ENCODE measurements at regions not wholly inside any gene's neighbourhood (a gene's known extent, or its start where the extent isn't known, plus 50 kb on each side); places are given as distances from the start of the nearest gene placed in this dataset.
"Not testable (repeated sequence)": the region's sequence is repeated elsewhere in the genome, so short reads cannot be mapped to it uniquely, and the experiment has no call there.

GRCh38 chr1:224815647-224816046, 113.8 kb upstream of the DNAH14 start:
- no peak for ATAC-seq
- Histone ChIP-seq H3K4me3 (no peak overlapping the region), H3K36me3 (no peaks in the 10 kb centered on the region), H3K4me1 (no peaks in the 10 kb centered on the region), H3K27me3 (no peaks in the 10 kb centered on the region), H3K9me3 (no peaks in the 10 kb centered on the region), H3K27ac (no peak overlapping the region)
- no peak for TF ChIP-seq CTCF (IDR thresholded peaks at IDR 0.05)
- intact Hi-C loops (cut with DNase I): no loop called here
- no peak for DNase-seq

GRCh38 chr1:224816062-224816461, 113.4 kb upstream of the DNAH14 start:
- no peak overlapping the region for H3K27ac ChIP-seq
- no peaks in the 10 kb centered on the region for H3K36me3 ChIP-seq
- H3K4me1 ChIP-seq: no peaks in the 10 kb centered on the region
- intact Hi-C loops (cut with DNase I): no loop called here
- no peaks in the 10 kb centered on the region for H3K27me3 ChIP-seq
- H3K4me3 ChIP-seq: no peak overlapping the region
- ATAC-seq (no peak), DNase-seq (no peak)
- TF ChIP-seq CTCF (IDR thresholded peaks at IDR 0.05): no peak
- H3K9me3 ChIP-seq: no peaks in the 10 kb centered on the region

- H3K27me3 ChIP-seq: no peaks in the 10 kb centered on the region
- H3K36me3 ChIP-seq: no peaks in the 10 kb centered on the region
- intact Hi-C loops (cut with DNase I): no loop called here
- no peaks in the 10 kb centered on the region for H3K4me1 ChIP-seq
- DNase-seq (no peak), ATAC-seq (no peak)
- no peak overlapping the region for H3K27ac ChIP-seq
- H3K4me3 ChIP-seq: no peak overlapping the region
- TF ChIP-seq CTCF (IDR thresholded peaks at IDR 0.05): no peak
- H3K9me3 ChIP-seq: peaks cover 3% of the 10 kb centered on the region
Measured at GRCh38 chr1:224817382-224817781, 112.1 kb upstream of the DNAH14 start.

GRCh38 chr1:224819861-224820260, 109.6 kb upstream of the DNAH14 start:
- no peaks in the 10 kb centered on the region for H3K36me3 ChIP-seq
- peaks cover 3% of the 10 kb centered on the region for H3K9me3 ChIP-seq
- no peaks in the 10 kb centered on the region for H3K4me1 ChIP-seq
- intact Hi-C loops (cut with DNase I): no loop called here
- no peak overlapping the region for H3K4me3 ChIP-seq
- TF ChIP-seq CTCF (IDR thresholded peaks at IDR 0.05): no peak
- no peak for DNase-seq
- no peak for ATAC-seq
- no peak overlapping the region for H3K27ac ChIP-seq
- no peaks in the 10 kb centered on the region for H3K27me3 ChIP-seq

GRCh38 chr1:224820341-224820740, 109.1 kb upstream of the DNAH14 start:
- DNase-seq (no peak), ATAC-seq (no peak)
- peaks cover 3% of the 10 kb centered on the region for H3K9me3 ChIP-seq
- H3K4me3 ChIP-seq: no peak overlapping the region
- no peaks in the 10 kb centered on the region for H3K36me3 ChIP-seq
- no peaks in the 10 kb centered on the region for H3K4me1 ChIP-seq
- H3K27ac ChIP-seq: no peak overlapping the region
- H3K27me3 ChIP-seq: no peaks in the 10 kb centered on the region
- no peak for TF ChIP-seq CTCF (IDR thresholded peaks at IDR 0.05)
- intact Hi-C loops (cut with DNase I): no loop called here

GRCh38 chr1:224821751-224822150, 107.7 kb upstream of the DNAH14 start:
- DNase-seq; H3K36me3 ChIP-seq; H3K9me3 ChIP-seq; H3K4me3 ChIP-seq; intact Hi-C loops (cut with DNase I); ATAC-seq; H3K27ac ChIP-seq; H3K27me3 ChIP-seq; H3K4me1 ChIP-seq: not testable (repeated sequence)

Data from upper lobe of right lung (tissue), 1 donor.